Heart left ventricle (tissue), 13 donors: ENCODE measurements at regions not wholly inside any gene's neighbourhood (a gene's known extent, or its start where the extent isn't known, plus 50 kb on each side); places are given as distances from the start of the nearest gene placed in this dataset.

Experiments
- CTCF ChIP-seq, 12 donors: fragments of 200-600 bp; sonication (generic) in 4 of 12; IDR thresholded peaks; one replicate each; pipeline versions ENCODE4 v1.5.0 to v1.8.0; 2018 to 2022; ENCODE audit warnings: antibody characterized with exemption in 12 of 12, mild to moderate bottlenecking in 5 of 12
- POLR2A ChIP-seq, 2 donors: fragments of 450-650 bp; IDR thresholded peaks; one replicate each; pipeline ENCODE4 v1.6.1; 2017; ENCODE audit warnings: antibody characterized with exemption in 2 of 2, mild to moderate bottlenecking in 2 of 2, moderate library complexity in 2 of 2
- donor health status: ischemic (EF 13 %, LVEDD 7.1; RV severe dilation, severe dysfunction).
- donor health status: DM: no; HTN: yes; CAD: no.
- donor health status: DM: no; HTN: no; CAD: no.
- donor health status: ischemic (EF 25% LVEDD 6.9; RV normal size, moderate dysfunction).
- donor health status: ischemic (EF 25% LVEDD 5.7; RV mildly dilated, moderate dysfunction).
- donor health status: ischemic (EF 35%, LVEDD 5.7; RV mildly dilated, moderate dysfunction).
- donor health status: nonischemic (EF 11% LVEDD 7.7; RV severe dilation, severe dysfunction).
- donor health status: DM: yes; HTN: yes; CAD: no.
- donor health status: PGD.
- donor health status: ischemic (EF 29% LVEDD 5.4; RV normal size, mild dysfunction).
- donor health status: nonischemic (EF 23%, LVEDD 6.1; RV moderate dilation, normal function).

DNA sequence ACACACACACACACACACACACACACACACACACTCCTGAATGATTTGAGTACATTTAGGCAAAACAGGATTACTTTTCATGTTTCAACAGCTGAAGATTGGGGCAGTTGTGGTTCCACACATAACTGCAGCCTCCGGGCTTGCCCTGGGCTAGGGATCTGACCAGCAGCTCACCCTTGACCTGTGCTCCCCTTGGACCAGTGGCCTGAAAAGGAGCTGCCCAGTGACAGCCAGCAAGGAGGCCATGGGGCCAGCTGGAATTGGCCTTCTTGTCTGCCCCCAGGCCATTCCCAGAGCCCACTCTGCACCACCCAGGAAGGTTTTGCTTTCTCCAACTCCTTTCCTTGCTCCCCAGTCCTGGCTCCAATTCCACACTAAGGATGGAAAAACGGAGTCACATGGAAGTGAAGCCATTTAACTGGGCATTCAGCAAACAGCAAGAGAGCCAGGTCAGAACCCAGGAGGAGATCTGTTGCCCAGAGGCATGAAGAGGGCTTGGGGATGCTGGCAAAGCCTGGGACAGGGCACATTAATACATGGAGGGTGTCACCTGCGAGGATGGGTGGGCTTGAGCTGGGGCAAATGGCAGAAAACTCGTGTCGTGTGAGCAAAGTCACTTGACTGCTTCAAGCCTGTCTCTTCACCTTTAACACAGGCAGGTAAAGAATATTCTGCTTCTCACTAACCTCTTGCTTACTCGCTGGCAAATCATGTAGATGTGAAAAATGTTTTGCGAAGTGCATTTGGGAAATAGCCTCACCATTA is 61.5 kb upstream of the GDF10 start:
- TF ChIP-seq CTCF (IDR thresholded peaks at IDR 0.05) (no peak), POLR2A (IDR thresholded peaks at IDR 0.05) (no peak)
